Type B pancreatic cell (in vitro differentiated cells): ENCODE measurements at regions not wholly inside any gene's neighbourhood (a gene's known extent, or its start where the extent isn't known, plus 50 kb on each side); places are given as distances from the start of the nearest gene placed in this dataset.

Experiments
- DNase-seq: peaks from one replicate; pipeline ENCODE4 v3.0.0; 2021; ENCODE audit warnings: mixed read lengths; ENCODE audit not compliant: unreplicated experiment; ENCODE audit errors: extremely low spot score
- H3K27ac Mint-ChIP-seq: 2 replicates; pipeline ENCODE4 v1.8.0; 2021; ENCODE audit warnings: mild to moderate bottlenecking, mixed read lengths
- H3K27me3 Mint-ChIP-seq: 2 replicates; pipeline ENCODE4 v1.8.0; 2021; ENCODE audit warnings: mixed read lengths
- H3K36me3 Mint-ChIP-seq: 2 replicates; pipeline ENCODE4 v1.8.0; 2021; ENCODE audit warnings: mixed read lengths
- H3K4me1 Mint-ChIP-seq: one replicate; pipeline ENCODE4 v1.8.0; 2021; ENCODE audit warnings: mixed read lengths; ENCODE audit not compliant: unreplicated experiment
- H3K4me3 Mint-ChIP-seq: 2 replicates; pipeline ENCODE4 v1.8.0; 2021; ENCODE audit warnings: mild to moderate bottlenecking, mixed read lengths
- H3K9me3 Mint-ChIP-seq: 2 replicates; pipeline ENCODE4 v1.8.0; 2021; ENCODE audit warnings: mixed read lengths
- TF ChIP-seq, protein P1 (sequence below): fragments of 200-600 bp; sonication (generic); conservative IDR thresholded peaks from 2 replicates; pipeline ENCODE4 v1.5.0; 2021; ENCODE audit warnings: antibody characterized with exemption, mild to moderate bottlenecking

DNA sequence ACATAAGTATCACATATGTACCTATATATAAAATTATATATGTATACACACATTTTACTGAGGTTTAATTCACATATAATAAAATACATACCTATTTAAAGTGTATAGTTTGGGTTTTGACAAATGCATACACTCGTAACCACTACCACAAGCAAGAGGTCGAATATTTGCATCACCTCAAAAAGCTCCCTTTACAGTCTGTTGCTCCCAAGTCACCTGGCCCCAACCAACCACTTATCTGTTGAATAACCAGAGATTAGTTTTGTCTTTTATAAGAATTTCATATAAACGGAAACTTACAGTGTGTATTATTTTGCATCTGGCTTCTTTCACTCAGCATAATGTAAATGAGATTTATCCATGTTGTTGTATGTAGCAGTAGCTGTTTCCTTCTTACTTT lies 218.9 kb downstream of the MAT2B start:
- TF ChIP-seq, protein P1, sequence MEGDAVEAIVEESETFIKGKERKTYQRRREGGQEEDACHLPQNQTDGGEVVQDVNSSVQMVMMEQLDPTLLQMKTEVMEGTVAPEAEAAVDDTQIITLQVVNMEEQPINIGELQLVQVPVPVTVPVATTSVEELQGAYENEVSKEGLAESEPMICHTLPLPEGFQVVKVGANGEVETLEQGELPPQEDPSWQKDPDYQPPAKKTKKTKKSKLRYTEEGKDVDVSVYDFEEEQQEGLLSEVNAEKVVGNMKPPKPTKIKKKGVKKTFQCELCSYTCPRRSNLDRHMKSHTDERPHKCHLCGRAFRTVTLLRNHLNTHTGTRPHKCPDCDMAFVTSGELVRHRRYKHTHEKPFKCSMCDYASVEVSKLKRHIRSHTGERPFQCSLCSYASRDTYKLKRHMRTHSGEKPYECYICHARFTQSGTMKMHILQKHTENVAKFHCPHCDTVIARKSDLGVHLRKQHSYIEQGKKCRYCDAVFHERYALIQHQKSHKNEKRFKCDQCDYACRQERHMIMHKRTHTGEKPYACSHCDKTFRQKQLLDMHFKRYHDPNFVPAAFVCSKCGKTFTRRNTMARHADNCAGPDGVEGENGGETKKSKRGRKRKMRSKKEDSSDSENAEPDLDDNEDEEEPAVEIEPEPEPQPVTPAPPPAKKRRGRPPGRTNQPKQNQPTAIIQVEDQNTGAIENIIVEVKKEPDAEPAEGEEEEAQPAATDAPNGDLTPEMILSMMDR = no peak
- H3K27me3 Mint-ChIP-seq = no peaks in the 10 kb centered on the region
- no peak overlapping the region for H3K4me3 Mint-ChIP-seq
- peaks cover 9% of the 10 kb centered on the region for H3K4me1 Mint-ChIP-seq
- no peak overlapping the region for H3K27ac Mint-ChIP-seq
- no peaks in the 10 kb centered on the region for H3K36me3 Mint-ChIP-seq
- no peaks in the 10 kb centered on the region for H3K9me3 Mint-ChIP-seq
- DNase-seq = no peak

DNA sequence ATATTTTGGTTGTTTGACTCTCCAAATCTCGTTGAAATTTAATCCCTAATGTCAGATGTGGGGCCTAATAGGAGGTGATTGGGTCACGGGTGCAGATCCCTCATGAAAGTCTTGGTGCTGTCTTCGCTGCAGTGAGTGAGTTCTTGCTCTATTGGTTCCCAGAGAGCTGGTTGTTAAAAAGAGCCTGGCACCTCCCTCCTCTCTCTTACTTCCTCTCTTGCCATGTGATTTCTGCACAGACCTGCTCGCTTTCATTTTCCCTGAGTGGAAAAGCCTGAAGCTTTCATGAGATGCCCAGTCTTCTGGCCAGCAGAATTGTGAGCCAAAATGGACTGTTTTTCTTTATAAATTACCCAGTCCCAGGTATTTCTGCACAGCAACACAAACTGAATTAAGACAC lies 221.6 kb downstream of the MAT2B start:
- Mint-ChIP-seq H3K27me3 (no peaks in the 10 kb centered on the region), H3K4me3 (no peak overlapping the region), H3K36me3 (no peaks in the 10 kb centered on the region), H3K9me3 (no peaks in the 10 kb centered on the region), H3K4me1 (peaks cover 9% of the 10 kb centered on the region), H3K27ac (no peak overlapping the region)
- TF ChIP-seq, protein P1 = no peak
- no peak for DNase-seq

DNA sequence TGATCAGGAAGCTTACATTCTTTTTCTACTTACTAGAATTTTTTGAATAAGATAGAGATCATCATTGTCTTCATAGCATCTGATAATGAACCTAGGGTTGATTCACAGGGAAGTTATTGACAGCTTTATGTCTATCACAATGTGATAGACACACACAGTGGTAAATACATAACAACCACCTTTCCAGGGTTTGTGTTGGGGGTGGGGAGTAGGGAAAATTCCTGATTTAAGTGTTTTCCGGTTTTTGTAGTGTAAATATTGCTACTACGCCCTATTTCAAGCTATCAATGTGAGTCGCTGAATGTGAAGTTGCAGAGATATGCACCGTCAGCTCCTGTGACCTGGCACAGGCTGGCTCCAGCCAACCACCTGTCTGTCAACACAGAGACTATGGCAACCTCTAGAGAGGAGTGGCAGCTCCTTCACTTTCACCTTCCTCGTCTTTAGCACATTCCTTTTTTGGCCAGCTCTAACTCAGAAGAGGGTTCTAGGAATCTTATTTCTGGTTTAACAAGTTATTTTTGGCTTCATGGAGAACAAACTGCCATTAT lies 224.9 kb downstream of the MAT2B start:
- DNase-seq = no peak
- peak overlapping the region; percentile 54 for H3K4me3 Mint-ChIP-seq
- peaks cover 9% of the 10 kb centered on the region for H3K4me1 Mint-ChIP-seq

DNA sequence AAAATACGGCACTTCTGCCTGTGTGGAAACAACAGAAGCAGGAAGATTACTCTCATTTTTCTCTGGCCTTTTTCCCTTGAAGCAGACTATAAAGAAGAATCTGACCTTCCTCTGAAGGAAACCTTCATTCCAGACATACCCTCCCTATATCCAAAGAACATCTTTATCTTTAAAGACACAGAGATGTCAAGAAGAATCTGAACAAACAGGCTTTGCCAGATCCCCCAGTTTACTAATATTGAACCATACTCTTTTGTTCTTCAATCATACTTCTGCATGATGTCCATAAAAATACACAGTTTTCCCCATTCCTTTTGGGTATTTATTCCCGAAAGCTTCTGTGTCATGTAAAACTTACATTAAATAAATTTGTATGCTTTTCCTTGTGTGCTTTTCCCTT lies 225.8 kb downstream of the MAT2B start:
- Mint-ChIP-seq H3K36me3 (no peaks in the 10 kb centered on the region), H3K9me3 (no peaks in the 10 kb centered on the region), H3K27me3 (no peaks in the 10 kb centered on the region), H3K4me1 (peaks cover 9% of the 10 kb centered on the region), H3K27ac (peak overlapping the region; percentile 76), H3K4me3 (peak overlapping the region; percentile 8)
- DNase-seq = no peak
- TF ChIP-seq, protein P1 = no peak

More for the DNA sequence above, 224.9 kb downstream of the MAT2B start:
- Mint-ChIP-seq H3K36me3 (no peaks in the 10 kb centered on the region), H3K9me3 (no peaks in the 10 kb centered on the region), H3K27me3 (no peaks in the 10 kb centered on the region), H3K27ac (peak overlapping the region; percentile 83)
- TF ChIP-seq, protein P1 = no peak

DNA sequence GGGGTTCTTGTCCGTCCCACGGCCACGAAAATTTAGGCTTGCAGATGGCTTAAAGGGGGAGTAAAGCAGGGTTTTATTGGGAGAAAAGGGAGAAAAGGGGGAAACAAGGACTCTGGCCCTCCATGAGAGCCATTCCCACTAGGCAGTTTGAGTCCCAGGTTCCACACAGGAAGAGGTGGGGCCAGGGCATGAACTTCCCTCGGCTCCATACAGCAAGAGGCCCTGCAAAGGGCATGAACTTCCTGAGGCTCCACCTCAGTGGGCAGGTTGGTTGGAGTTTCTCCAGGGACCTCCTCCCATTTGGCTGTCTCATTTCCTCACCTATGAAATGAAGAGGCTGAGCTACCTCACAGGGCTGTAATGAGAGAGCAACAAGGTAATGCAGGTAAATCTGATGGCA lies 229.7 kb downstream of the MAT2B start:
- Mint-ChIP-seq H3K27ac (no peak overlapping the region), H3K9me3 (peaks cover 4% of the 10 kb centered on the region), H3K27me3 (peaks cover 3% of the 10 kb centered on the region), H3K4me1 (peaks cover 8% of the 10 kb centered on the region), H3K36me3 (no peaks in the 10 kb centered on the region), H3K4me3 (no peak overlapping the region)
- TF ChIP-seq, protein P1 = no peak
- no peak for DNase-seq

DNA sequence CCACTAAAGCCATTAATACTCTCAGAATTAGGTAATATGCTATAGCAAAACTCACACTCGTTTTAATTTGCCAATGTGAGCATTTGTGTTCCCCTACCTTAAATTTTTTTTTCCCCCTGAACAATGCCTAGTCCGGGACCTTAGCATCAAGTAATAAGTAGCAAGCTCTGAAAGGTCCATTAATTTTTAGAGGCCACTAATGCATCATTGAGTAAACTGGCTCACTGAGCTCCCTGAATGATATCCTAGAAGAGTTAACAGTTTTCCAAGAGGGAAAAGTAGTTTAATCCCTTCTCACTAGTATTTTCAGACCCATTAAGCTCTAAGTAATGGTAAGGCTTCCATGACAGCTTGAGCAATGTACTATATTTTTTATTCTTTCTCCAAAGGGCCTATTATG lies 242.2 kb downstream of the MAT2B start:
- no peaks in the 10 kb centered on the region for H3K9me3 Mint-ChIP-seq
- H3K27ac Mint-ChIP-seq = no peak overlapping the region
- no peak for DNase-seq
- no peak overlapping the region for H3K4me3 Mint-ChIP-seq
- H3K27me3 Mint-ChIP-seq = no peaks in the 10 kb centered on the region
- no peaks in the 10 kb centered on the region for H3K4me1 Mint-ChIP-seq
- no peaks in the 10 kb centered on the region for H3K36me3 Mint-ChIP-seq
- TF ChIP-seq, protein P1 = no peak
